Aorta (tissue), 5 donors: ENCODE measurements at regions not wholly inside any gene's neighbourhood (a gene's known extent, or its start where the extent isn't known, plus 50 kb on each side); places are given as distances from the start of the nearest gene placed in this dataset.
"Not testable (repeated sequence)": the region's sequence is repeated elsewhere in the genome, so short reads cannot be mapped to it uniquely, and the experiment has no call there.

Source experiments
- ATAC-seq: fragments of 200-7000 bp; cut with Tn5 transposase; one replicate; pipeline ENCODE4 v1.9.1; 2022; ENCODE audit warnings: moderate library complexity; ENCODE audit not compliant: low FRiP score
- DNase-seq, 2 donors: peaks; one replicate each; pipeline ENCODE4 v3.0.0-alpha.2; 2020
- H3K27ac ChIP-seq, 2 donors: one replicate each; pipeline ENCODE4 v1.5.1; 2013; ENCODE audit warnings: low read length in 2 of 2, mild to moderate bottlenecking in 2 of 2, moderate library complexity in 2 of 2, control low read depth in 1 of 2, inconsistent platforms in 1 of 2, low read depth in 1 of 2
- H3K27me3 ChIP-seq, 2 donors: one replicate each; pipeline ENCODE4 v1.6.1; 2013; ENCODE audit warnings: control low read depth in 1 of 2, low read length in 1 of 2, mild to moderate bottlenecking in 1 of 2, moderate library complexity in 1 of 2; ENCODE audit not compliant: insufficient read depth in 2 of 2, control insufficient read depth in 1 of 2
- H3K36me3 ChIP-seq, 2 donors: one replicate each; pipeline ENCODE4 v1.6.1; 2013; ENCODE audit warnings: control low read depth in 1 of 2, low read length in 1 of 2, mild to moderate bottlenecking in 1 of 2; ENCODE audit not compliant: insufficient read depth in 2 of 2, control insufficient read depth in 1 of 2
- H3K4me1 ChIP-seq, 2 donors: one replicate each; pipeline ENCODE4 v1.6.1; 2013; ENCODE audit warnings: low read length in 2 of 2, control low read depth in 1 of 2, mild to moderate bottlenecking in 1 of 2, moderate library complexity in 1 of 2; ENCODE audit not compliant: insufficient read depth in 2 of 2, control insufficient read depth in 1 of 2
- H3K4me3 ChIP-seq, 2 donors: one replicate each; pipeline ENCODE4 v1.5.1; 2013; ENCODE audit warnings: low read length in 2 of 2, control low read depth in 1 of 2, mild to moderate bottlenecking in 1 of 2
- H3K9me3 ChIP-seq: one replicate; pipeline ENCODE4 v1.6.1; 2013; ENCODE audit warnings: mild to moderate bottlenecking, low read length; ENCODE audit not compliant: control insufficient read depth
- WGBS, 2 donors: extraction: QIAGEN DNeasy Blood & Tissue Kit; methylation state at CpG; one replicate each; pipeline ENCODE4 v1.1.7; 2013; 5-methylcytosine and 5-hydroxymethylcytosine counted together
- intact Hi-C, 2 donors: fragments of 100-400 bp; cut with DNase I; formaldehyde crosslinking; loops; one replicate each; pipeline versions ENCODE4 v1.14.2 to v1.15.0; 2022
- donor health status: healthy with polysubstance abuse.
- donor health status: Bipolar disorder and iron deficiency.
- donor health status: DM: no; HTN: no; CAD: no.
- donor health status: DM: no; HTN: no; CAD: no.
- donor health status: DM: yes; HTN: yes; CAD: no.

DNA sequence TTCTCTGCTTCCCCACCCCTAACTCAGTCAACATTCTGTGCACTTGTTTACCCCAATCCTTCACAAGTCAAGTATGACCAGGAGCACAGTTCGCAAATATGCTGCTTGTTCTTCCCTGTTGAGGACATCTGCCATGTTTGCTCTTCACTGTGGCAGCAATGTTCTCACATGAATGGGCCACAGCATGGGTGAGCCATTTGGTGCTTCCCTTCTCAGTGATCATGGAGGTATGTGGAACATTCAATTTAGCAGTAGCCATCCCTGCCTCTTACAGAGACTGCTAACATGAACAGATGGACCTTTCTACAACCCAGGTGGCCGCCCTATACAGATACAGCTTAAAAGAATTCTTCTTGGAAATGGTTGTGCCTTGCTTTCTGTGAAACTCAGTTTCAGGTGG lies 660.1 kb upstream of the SGO1 start:
- no peaks in the 10 kb centered on the region for H3K36me3 ChIP-seq
- 96 to 99% methylated on average over 2 of the region's 2 CpGs for WGBS, 2 donors
- ATAC-seq (no peak), DNase-seq (no peak)
- intact Hi-C loops, result no loop called here
- no peak overlapping the region for H3K27ac ChIP-seq
- H3K4me1 ChIP-seq, result no peaks in the 10 kb centered on the region
- no peaks in the 10 kb centered on the region for H3K27me3 ChIP-seq
- no peak overlapping the region for H3K4me3 ChIP-seq
- H3K9me3 ChIP-seq, result no peaks in the 10 kb centered on the region

DNA sequence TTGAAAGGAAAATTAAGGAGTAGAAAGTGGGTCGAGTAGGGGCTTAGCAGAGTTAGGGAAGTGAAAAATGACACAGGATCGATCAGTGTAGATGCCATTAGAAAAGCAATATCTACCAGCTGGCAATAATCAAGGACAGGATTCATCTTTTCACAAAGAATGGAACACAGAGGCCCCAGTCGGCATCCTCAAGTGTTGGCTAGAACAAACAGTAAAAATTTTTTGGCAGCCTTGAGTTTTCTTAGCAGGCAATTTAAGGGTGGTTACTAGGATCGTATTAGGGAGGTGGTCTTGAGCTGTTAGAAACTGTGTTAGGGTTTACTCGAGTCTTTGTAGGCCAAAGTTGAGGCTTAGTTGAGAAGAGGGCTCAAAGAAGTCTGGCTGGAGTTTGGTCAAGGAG lies 658.8 kb upstream of the SGO1 start:
- DNase-seq (no peak), ATAC-seq (no peak)
- intact Hi-C loops, result no loop called here
- Histone ChIP-seq H3K9me3 (no peaks in the 10 kb centered on the region), H3K4me3 (no peak overlapping the region), H3K36me3 (no peaks in the 10 kb centered on the region), H3K27me3 (no peaks in the 10 kb centered on the region), H3K27ac (no peak overlapping the region), H3K4me1 (no peaks in the 10 kb centered on the region)
- 71% methylated on average over 5 of the region's 5 CpGs for WGBS, 2 donors

DNA sequence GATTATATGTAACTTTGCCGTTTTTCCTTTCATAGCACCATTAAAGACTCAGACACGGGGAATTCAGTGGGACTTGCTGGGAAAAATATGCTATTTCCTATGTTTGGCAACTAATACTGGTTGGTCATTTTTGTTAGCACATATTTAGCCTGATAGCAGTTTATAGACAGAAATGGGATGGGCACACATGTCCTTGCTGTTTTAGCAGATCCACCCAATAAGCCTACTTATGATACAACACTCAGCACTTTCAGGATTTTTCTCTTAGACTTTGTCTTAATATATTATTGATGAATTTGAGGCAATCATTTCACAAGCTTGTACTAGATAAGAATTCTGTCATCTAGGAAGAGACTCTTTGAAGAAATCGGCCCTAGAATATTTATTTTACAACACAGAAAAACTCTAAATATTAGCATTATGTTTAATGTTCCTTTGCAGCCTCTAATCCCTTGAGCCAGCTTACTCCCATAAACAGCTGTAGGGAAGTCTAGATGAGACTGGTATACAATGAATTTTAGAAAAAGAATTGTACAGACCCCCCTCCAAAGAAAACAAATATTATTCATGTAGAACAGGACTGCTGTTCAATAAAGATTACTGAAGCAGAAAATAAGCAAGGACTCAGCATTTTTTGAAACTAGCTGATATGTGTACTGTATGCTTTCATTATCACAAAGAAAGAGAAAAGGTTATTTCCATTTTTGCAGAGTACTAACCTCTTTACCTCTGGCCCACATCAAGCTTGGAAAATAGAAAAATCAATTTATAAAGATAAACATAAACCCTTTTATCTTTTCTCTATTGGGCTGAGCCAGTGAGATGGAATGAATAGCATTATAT lies 656.8 kb upstream of the SGO1 start:
- Histone ChIP-seq H3K27ac (no peak overlapping the region), H3K4me1 (peaks cover 0 to 2% of the 10 kb centered on the region in 2 donors), H3K27me3 (no peaks in the 10 kb centered on the region), H3K36me3 (no peaks in the 10 kb centered on the region), H3K4me3 (no peak overlapping the region), H3K9me3 (no peaks in the 10 kb centered on the region)
- intact Hi-C loops, result no loop called here
- ATAC-seq, result no peak
- no peak for DNase-seq
- WGBS, 2 donors, result 71 to 78% methylated on average over 3 of the region's 3 CpGs

DNA sequence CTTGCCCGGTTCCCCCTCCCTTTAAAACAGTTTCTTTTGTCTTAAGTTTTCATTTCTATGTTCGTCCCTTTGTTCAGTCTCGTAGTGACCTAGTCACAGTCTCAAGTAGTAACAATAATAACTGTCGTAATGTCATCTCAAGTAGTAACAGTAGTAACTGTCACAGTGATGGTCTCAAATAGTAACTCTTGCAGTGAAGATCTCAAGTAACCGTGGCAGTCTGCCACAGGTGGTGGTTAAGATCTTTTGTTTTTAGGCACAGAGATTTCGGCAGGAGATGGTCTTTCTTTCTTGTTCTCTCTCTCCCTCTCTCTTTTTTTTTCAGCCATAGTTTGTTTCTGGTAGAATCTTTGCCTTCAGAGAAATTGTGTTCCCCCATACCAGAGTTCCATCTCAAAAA lies 656.0 kb upstream of the SGO1 start:
- ATAC-seq (no peak), DNase-seq (no peak)
- Histone ChIP-seq H3K9me3 (no peaks in the 10 kb centered on the region), H3K36me3 (no peaks in the 10 kb centered on the region), H3K4me3 (no peak overlapping the region), H3K27me3 (no peaks in the 10 kb centered on the region), H3K4me1 (peaks cover 0 to 2% of the 10 kb centered on the region in 2 donors), H3K27ac (no peak overlapping the region)
- WGBS, 2 donors, result 94 to 95% methylated on average over 6 of the region's 6 CpGs
- intact Hi-C loops, result no loop called here

DNA sequence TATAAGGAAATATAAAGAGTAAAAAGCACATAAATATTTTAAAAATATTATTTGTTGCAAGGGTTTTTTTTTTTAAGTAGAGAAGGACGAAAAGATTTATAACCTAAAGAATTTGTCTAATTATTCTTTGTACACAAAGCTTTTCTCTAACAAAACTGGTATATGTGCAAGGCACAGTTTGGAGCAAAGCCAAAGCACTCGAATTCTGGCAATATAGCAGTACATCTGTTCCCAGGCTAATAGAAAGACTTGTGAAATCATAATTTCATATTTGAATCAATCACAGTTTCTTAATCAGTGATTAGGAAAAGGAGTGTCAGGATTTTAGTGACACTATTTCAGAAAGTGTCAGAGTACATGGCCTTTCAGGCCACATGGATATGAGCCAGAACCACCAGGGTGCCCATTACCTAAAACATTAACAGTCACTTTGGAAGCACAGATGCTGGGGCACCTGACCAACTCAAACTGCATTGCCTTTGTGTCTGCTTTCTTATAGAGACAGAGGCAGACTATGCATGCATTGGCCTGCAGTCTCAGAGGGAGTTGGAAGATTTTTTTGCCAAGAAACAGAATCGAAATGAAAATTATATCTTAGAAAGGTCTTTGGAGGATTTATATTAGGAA lies 651.8 kb upstream of the SGO1 start:
- H3K27ac ChIP-seq, result no peak overlapping the region
- H3K4me3 ChIP-seq, result no peak overlapping the region
- WGBS, 2 donors, result 17 to 27% methylated on average over 3 of the region's 3 CpGs

DNA sequence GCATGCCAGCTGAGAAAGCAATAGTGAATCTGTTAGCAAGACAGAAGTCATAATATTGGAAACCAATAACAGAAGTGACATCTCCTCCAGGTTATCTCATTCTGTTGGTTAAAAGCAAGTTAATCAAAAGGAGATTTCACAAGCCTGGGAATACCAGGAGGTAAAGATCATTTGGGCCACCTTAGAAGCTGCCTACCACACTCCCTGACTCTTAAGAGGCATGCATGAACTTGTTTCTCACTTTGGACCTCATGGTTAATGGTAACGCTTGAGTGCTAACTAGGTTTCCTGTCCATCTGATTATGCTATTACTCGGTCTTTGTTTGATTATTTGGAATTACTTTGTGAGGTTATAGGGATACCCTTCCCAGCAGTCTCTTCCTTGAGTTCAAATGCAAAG lies 650.8 kb upstream of the SGO1 start:
- WGBS, 2 donors, result 72 to 80% methylated on average over 2 of the region's 2 CpGs
- H3K9me3 ChIP-seq, result no peaks in the 10 kb centered on the region

More for the DNA sequence above, 651.8 kb upstream of the SGO1 start:
- Histone ChIP-seq H3K9me3 (no peaks in the 10 kb centered on the region), H3K27me3 (no peaks in the 10 kb centered on the region), H3K36me3 (no peaks in the 10 kb centered on the region), H3K4me1 (peaks cover 0 to 2% of the 10 kb centered on the region in 2 donors)
- no peak for DNase-seq
- no peak for ATAC-seq
- intact Hi-C loops, result no loop called here

DNA sequence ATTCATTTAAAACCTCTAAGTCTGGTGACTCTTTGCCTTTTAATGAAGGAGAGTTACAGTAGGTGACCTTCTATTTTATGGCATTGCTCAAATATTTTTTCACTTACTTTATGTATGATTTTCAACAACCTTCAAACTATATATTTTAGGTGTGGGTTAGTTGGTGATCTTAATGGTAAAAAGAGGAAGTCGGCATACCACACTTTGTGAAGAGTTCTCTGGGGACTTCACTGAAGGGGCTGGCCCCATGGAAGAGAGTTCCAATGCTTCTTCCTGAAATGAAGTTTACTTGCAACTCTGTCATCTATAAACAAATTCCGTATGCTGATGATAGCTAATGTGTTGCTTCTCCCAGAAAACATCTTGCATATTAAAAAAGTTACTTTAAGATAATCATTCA lies 647.0 kb upstream of the SGO1 start:
- Histone ChIP-seq H3K4me1 (peaks cover 0 to 1% of the 10 kb centered on the region in 2 donors), H3K36me3 (no peaks in the 10 kb centered on the region), H3K9me3 (no peaks in the 10 kb centered on the region), H3K27me3 (no peaks in the 10 kb centered on the region), H3K4me3 (no peak overlapping the region), H3K27ac (no peak overlapping the region)
- no peak for ATAC-seq
- DNase-seq, result no peak
- 91 to 96% methylated on average over 2 of the region's 2 CpGs for WGBS, 2 donors
- intact Hi-C loops, result no loop called here

More for the DNA sequence above, 650.8 kb upstream of the SGO1 start:
- no peak overlapping the region for H3K4me3 ChIP-seq
- no peak for DNase-seq
- peaks cover 0 to 2% of the 10 kb centered on the region in 2 donors for H3K4me1 ChIP-seq
- no peak overlapping the region for H3K27ac ChIP-seq
- no peaks in the 10 kb centered on the region for H3K27me3 ChIP-seq
- no peaks in the 10 kb centered on the region for H3K36me3 ChIP-seq
- intact Hi-C loops, result no loop called here
- no peak for ATAC-seq

DNA sequence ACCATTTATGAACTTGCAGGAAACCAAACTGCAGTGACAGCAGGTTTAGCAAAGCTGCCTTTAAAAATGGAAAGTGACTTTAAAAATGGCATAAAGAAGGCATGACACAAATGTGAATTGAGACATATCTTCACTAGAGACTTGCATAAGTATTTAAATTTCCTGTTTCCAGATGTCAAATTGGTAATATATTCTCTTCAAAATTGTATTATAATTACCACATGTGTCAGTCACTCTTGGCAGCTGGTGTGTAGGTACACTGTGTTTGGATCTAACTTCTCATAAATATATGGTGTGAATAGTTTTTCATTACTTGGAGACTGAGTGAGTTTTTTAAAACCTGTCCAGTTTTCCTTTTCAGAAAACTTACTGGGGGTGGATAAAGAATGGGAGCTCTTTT lies 636.2 kb upstream of the SGO1 start:
- peaks cover 1% of the 10 kb centered on the region for H3K9me3 ChIP-seq
- H3K4me1 ChIP-seq, result no peaks in the 10 kb centered on the region
- intact Hi-C loops, result no loop called here
- H3K36me3 ChIP-seq, result no peaks in the 10 kb centered on the region
- ATAC-seq (no peak), DNase-seq (no peak)
- no peak overlapping the region for H3K27ac ChIP-seq
- no peak overlapping the region for H3K4me3 ChIP-seq
- no peaks in the 10 kb centered on the region for H3K27me3 ChIP-seq

DNA sequence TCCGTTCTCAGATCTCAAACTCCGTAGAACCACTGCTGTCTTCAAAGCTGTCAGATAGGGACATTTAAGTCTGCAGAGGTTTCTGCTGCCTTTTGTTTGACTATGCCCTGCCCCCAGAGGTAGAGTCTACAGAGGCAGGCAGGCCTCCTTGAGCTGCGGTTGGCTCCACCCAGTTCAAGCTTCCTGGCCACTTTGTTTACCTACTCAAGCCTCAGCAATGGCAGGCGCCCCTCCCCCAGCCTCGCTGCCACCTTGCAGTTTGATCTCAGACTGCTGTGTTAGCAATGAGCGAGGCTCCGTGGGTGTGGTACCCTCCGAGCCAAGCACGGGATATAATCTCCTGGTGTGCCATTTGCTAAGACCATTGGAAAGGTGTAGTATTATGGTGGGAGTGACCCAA lies 634.9 kb upstream of the SGO1 start:
- DNase-seq, H3K36me3 ChIP-seq: not testable (repeated sequence)

More for the DNA sequence above, 634.9 kb upstream of the SGO1 start:
- H3K9me3 ChIP-seq, intact Hi-C loops, H3K27me3 ChIP-seq, H3K4me1 ChIP-seq, ATAC-seq, H3K27ac ChIP-seq, H3K4me3 ChIP-seq: not testable (repeated sequence)
- WGBS, 2 donors, result 94 to 95% methylated on average over 9 of the region's 9 CpGs
